GM12892 (cell line): ENCODE measurements at regions not wholly inside any gene's neighbourhood (a gene's known extent, or its start where the extent isn't known, plus 50 kb on each side); places are given as distances from the start of the nearest gene placed in this dataset.

Experiments
- POLR2AphosphoS5 ChIP-seq: IDR thresholded peaks from 2 replicates; pipeline ENCODE4 v1.6.1; 2011; ENCODE audit warnings: low read depth, low read length, control low read depth
- TAF1 ChIP-seq: IDR thresholded peaks from 2 replicates; pipeline ENCODE4 v1.6.1; 2011; ENCODE audit warnings: low read depth, mild to moderate bottlenecking, control low read depth, low read length, borderline replicate concordance

- TF ChIP-seq POLR2AphosphoS5 (no peak), TAF1 (no peak)
Observed at GRCh38 chr18:67135981-67136380, 380.5 kb downstream of the DSEL start.
